ENCODE measurements at regions not wholly inside any gene's neighbourhood (a gene's known extent, or its start where the extent isn't known, plus 50 kb on each side); places are given as distances from the start of the nearest gene placed in this dataset.
"Not testable (repeated sequence)": the region's sequence is repeated elsewhere in the genome, so short reads cannot be mapped to it uniquely, and the experiment has no call there.

GRCh38 chr4:79850626-79851025, 222.4 kb downstream of the ANTXR2 start:
- in situ Hi-C loops (cut with MboI; ENCODE audit: low sequenced_read_pairs): no loop called here

- in situ Hi-C loops (cut with MboI; ENCODE audit: low sequenced_read_pairs): no loop called here
Observed at GRCh38 chr4:79848329-79848728, 224.7 kb downstream of the ANTXR2 start.

- in situ Hi-C loops (cut with MboI; ENCODE audit: low sequenced_read_pairs): no loop called here
Observed at GRCh38 chr4:79847411-79847810, 225.6 kb downstream of the ANTXR2 start.

GRCh38 chr4:79842162-79842561, 230.9 kb downstream of the ANTXR2 start:
- in situ Hi-C loops (cut with MboI; ENCODE audit: low sequenced_read_pairs): no loop called here

GRCh38 chr4:79833857-79834256, 239.2 kb downstream of the ANTXR2 start:
- in situ Hi-C loops (cut with MboI; ENCODE audit: low sequenced_read_pairs): no loop called here

GRCh38 chr4:79831701-79832514, 241.1 kb downstream of the ANTXR2 start:
- in situ Hi-C loops (cut with MboI; ENCODE audit: low sequenced_read_pairs): no loop called here

DNA sequence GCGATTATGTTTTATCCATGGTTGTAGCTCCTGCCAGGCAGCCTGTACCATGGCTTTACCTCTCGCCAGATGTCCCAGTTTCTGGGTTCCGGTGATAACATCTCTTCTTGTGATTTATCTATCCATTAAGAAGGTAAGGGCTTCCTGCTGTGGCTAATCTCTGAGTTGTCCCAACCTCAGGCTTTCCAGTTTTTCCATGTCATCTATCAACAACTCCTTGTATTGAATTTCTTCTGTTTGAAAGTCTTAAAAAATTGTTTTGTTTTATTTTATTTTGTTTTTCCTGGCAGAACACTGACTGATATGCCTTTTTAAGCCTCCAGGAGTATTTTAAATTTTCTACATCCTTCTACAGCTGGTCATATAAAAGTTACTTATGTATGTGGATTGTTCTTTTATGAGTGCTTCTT, 241.9 kb downstream of the ANTXR2 start:
- in situ Hi-C loops (cut with MboI; ENCODE audit: low sequenced_read_pairs): no loop called here

DNA sequence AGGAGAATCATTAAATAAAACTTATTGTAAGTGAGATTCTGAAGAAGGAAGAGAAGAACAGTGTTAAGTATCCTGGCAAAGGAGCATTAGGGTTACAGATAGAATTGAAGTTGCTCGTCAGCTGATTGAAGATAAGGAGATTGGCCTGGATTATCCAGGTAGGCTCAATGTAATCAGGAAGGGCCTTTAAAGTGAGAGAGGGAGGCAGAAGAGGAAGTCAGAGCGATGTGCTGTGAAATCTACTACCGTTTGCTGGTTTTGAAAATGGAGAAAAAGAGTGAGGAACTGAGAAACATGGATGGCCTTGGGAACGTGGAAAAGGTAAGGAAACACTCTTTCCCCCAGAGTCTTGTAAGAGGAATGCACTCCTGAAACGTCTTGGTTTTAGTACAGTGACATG, 245.7 kb downstream of the ANTXR2 start:
- in situ Hi-C loops (cut with MboI; ENCODE audit: low sequenced_read_pairs): no loop called here

- in situ Hi-C loops (cut with MboI; ENCODE audit: low sequenced_read_pairs): no loop called here
Observed at GRCh38 chr4:79823148-79823763, 249.8 kb downstream of the ANTXR2 start.

DNA sequence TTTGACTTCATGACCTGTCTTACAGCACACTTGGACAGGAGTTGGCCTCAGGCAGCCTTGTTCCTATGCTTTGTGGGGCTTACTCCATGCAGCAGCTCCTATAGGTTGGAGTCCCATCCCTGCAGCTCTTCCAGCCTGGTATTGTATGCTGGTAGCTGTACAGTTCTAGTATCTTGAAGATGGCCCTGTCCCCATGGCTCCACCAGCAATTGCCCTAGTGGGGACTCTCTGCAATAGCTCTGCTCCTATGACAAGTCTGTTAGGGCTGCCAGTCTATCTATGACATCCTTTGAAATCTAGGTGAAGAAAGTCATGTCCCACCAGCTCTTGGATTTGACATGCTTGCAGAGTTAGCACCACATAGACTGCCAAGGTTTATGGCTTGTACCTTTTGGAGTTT, 252.6 kb downstream of the ANTXR2 start:
- in situ Hi-C loops (cut with MboI; ENCODE audit: low sequenced_read_pairs): no loop called here

- in situ Hi-C loops (cut with MboI; ENCODE audit: low sequenced_read_pairs): not testable (repeated sequence)
Observed at GRCh38 chr4:79807933-79808332, 265.1 kb downstream of the ANTXR2 start.

- in situ Hi-C loops (cut with MboI; ENCODE audit: low sequenced_read_pairs): no loop called here
Observed at GRCh38 chr4:79798047-79798446, 275.0 kb downstream of the ANTXR2 start.

- in situ Hi-C loops (cut with MboI; ENCODE audit: low sequenced_read_pairs): no loop called here
Observed at GRCh38 chr4:79796948-79797347, 276.1 kb downstream of the ANTXR2 start.

- in situ Hi-C loops (cut with MboI; ENCODE audit: low sequenced_read_pairs): no loop called here
Observed at GRCh38 chr4:79788884-79789283, 284.1 kb downstream of the ANTXR2 start.

- in situ Hi-C loops (cut with MboI; ENCODE audit: low sequenced_read_pairs): no loop called here
Observed at GRCh38 chr4:79780129-79780528, 292.9 kb downstream of the ANTXR2 start.

GRCh38 chr4:79772510-79772909, 300.5 kb downstream of the ANTXR2 start:
- in situ Hi-C loops (cut with MboI; ENCODE audit: low sequenced_read_pairs): no loop called here

DNA sequence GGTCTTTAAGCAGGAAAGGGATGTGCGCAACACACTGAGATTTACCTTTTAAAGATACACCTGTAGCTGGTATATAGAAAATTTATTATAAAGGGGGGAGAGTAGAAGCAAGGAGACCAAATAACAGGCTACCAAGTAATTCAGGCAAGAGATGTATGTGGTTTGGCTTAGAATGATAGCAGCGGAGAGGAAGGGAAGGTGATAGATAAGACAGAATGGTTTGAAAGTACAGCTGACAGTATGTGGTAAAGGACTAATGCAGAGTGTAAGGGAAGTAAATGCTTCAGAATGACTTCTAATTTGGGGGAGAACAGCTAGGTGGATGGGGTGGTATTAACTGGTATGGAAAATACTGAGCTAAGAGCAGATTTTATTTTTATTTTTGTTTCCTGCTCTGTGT, 308.9 kb downstream of the ANTXR2 start:
- in situ Hi-C loops (cut with MboI; ENCODE audit: low sequenced_read_pairs): no loop called here

DNA sequence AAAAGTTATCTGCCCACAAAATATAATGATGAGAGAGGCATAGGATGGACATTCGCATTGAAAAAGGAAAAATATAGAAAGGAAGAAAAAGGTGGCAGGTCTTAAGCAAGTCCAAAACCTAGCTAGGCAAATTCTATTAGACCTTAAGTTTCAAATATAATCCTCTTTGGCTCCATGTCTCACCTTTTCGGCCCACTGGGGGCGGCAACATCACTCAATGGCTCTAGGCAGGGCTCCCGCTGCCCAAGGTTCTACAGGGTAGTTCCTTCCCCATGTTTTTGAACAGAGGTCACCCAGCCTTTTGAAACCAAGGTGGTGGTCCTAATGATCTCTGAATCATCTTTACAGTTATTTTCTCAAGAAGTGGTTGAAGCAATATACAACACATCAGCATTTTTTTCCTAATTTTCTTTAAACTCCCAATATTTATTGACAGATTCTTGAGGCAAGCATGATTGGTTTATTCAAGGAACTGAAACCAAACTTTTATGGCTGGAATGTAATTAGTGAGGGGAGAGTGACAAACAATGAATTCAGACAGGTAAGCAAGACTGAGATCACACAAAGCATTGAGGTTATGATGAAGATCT, 309.4 kb downstream of the ANTXR2 start:
- in situ Hi-C loops (cut with MboI; ENCODE audit: low sequenced_read_pairs): no loop called here

DNA sequence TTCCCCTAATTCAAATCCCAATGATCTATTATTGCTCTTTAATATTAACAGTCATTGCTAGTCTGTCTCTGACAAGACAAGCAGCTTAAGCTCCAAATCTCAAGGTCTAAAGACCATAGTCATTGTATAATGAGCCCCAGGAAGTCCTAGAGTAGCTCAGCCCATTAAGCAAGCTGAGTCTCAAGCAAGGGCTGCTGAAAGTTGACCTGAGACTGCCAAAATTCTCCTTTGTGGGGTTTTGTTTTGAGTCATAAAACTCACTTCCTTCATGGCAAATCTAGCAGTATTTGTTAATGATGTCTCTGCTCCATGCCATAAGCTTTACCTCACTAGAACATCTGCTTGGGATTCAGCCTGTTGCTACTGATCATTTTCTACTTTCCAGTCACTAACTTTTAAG, 313.2 kb downstream of the ANTXR2 start:
- in situ Hi-C loops (cut with MboI; ENCODE audit: low sequenced_read_pairs): no loop called here

DNA sequence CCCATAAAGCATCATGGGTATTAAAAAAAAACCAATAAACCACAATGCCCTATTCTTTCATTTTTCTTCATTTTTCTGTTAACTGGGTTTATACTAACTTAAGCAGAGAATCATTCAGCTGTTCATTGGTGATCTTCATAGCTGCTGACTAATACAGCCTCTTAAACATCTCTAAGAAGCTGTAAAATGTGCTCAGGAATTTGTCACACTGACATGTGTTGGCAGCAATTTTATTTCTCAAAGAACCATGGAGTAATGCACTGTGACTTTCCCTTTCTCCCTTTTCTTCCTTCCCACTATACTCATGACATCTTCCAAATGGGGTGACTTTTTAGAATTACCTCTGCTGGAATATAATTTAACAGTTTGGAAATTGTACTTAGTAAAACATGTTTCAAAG, 315.4 kb downstream of the ANTXR2 start:
- in situ Hi-C loops (cut with MboI; ENCODE audit: low sequenced_read_pairs): no loop called here

- in situ Hi-C loops (cut with MboI; ENCODE audit: low sequenced_read_pairs): no loop called here
Observed at GRCh38 chr4:79756140-79756895, 316.7 kb downstream of the ANTXR2 start.

All from HL-60/S4 (cell line).